Eye (tissue), 1 donor: ENCODE measurements at regions not wholly inside any gene's neighbourhood (a gene's known extent, or its start where the extent isn't known, plus 50 kb on each side); places are given as distances from the start of the nearest gene placed in this dataset.

ENCODE experiments used
- DNase-seq: peaks from one replicate; pipeline ENCODE4 v3.0.0-alpha.2; 2015

DNA sequence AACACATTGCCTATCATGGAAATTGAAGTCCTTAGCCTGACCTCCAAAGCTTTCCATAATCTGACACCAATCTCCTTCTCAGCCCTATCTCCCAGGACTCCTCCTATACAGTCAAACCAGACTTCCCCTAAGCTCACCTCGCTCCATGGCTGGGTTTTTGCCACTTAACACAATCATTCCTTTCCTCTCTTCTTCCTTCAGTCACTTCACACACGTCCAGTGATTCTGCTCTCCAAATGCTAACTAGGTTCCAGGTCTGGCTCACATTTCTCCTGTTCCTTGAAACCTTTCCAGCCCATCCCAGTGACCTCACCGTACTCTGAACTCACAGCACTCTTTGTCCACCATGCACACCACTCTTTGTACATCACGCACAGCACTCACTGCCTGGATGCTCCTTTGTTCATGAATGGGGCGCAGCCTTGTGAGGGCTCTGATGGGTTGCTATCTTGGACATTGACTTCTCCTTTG, 98.4 kb downstream of the GLUL start:
- no peak for DNase-seq

DNA sequence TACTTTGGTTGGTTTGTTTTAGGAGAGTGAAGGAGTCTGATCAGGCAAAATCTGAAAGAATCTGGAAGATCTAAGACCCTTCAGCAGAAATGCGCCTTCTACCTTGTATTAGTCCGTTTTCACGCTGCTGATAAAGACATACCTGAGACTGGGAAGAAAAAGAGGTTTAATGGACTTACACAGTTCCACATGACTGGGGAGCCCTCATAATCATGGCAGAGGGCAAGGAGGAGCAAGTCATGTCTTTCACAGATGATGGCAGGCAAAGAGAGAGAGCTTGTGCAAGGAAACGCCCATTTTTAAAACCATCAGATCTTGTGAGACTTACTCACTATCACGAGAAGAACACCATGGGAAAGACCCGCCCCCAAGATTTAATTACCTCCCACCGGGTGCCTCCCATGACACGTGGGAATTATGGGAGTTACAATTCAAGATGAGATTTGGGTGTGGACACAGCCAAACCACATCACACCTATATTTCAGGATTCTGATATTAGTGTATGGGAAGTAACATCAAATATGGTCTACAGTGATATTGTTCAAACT, 99.3 kb downstream of the GLUL start:
- no peak for DNase-seq

GRCh38 chr1:182291584-182292192, 99.9 kb downstream of the GLUL start:
- no peak for DNase-seq

- no peak for DNase-seq
Observed at GRCh38 chr1:182288749-182289604, 102.6 kb downstream of the GLUL start.

GRCh38 chr1:182286761-182287160, 104.8 kb downstream of the GLUL start:
- DNase-seq, result no peak

DNA sequence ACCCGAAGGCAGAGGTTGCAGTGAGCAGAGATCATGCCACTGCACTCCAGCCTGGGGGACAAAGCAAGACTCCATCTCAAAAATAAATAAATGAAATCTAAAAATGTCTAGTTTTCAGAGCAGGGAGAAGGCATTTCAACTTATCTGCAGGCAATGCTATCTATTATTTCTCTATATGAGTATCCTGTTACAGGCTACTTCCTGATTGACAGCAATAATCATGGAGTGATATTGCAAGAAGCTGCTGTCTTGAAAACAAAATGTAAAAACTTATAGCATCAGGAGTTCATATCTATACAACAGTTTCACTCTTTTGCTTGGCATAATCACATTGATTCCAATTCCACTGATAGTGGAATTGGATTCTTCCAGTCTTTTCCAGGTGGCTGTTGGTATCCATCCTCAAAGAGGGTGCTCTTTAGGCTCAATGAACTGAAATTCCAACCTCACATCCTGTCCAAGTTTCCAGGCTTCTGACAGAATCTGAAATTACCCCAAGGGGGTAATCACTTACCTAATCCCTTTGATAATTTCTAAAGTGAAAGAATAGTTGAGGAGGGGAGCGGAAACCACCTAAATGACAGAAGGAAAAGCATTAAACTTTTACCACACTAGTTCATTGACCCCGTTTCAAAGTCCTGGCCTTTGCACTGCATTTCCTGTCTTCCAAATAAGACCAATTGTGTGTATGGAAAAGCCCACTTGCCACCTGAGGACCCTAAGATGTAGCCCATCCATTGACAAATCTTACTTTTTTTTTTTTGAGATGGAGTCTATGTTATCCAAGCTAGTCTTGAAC, 107.6 kb downstream of the GLUL start:
- no peak for DNase-seq

DNA sequence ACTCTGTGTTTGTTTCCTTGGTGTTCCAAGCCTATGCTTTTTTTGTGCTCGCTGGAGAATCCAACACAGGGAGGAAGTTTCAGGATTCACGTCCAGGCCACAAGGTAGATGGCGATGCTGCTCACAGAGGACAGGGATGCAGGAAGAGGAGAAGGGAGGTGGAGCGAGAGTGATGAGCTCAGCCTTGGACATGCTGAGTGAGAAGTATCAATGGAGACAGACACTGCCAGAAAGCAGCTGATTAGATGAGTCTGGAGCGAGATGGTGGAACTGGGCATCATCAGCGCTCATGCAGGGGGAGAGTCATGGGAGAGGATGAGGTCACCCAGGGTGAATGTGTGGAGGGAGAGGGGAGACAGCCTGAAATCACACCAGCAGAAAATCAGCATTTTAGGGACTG, 110.0 kb downstream of the GLUL start:
- DNase-seq, result peak; percentile 72

GRCh38 chr1:182280504-182280900, 111.1 kb downstream of the GLUL start:
- DNase-seq, result peak; percentile 79

- DNase-seq, result peak; percentile 95
Observed at GRCh38 chr1:182279724-182280503, 111.7 kb downstream of the GLUL start.

GRCh38 chr1:182279302-182279701, 112.3 kb downstream of the GLUL start:
- no peak for DNase-seq

- peak; percentile 41 for DNase-seq
Observed at GRCh38 chr1:182278144-182279054, 113.2 kb downstream of the GLUL start.

- no peak for DNase-seq
Observed at GRCh38 chr1:182275271-182275670, 116.3 kb downstream of the GLUL start.

DNA sequence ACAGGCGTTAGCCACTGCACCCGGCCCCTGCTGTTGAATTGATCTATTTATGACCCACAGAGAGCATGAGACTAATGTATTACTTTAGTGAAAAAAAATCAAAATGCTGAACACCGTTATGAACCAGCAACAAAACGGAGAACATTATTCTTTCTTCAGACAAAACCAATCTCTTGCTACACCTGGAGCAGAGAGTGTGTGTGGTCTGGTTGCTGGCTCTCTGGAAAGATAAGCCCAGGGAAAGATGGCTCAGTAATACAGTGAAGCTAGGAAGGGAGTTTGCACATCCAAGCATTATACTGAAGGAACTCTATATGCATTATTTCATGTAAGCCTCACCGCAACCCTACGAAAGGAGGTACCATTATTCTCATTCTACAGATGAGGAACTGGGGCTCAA, 117.0 kb downstream of the GLUL start:
- no peak for DNase-seq

DNA sequence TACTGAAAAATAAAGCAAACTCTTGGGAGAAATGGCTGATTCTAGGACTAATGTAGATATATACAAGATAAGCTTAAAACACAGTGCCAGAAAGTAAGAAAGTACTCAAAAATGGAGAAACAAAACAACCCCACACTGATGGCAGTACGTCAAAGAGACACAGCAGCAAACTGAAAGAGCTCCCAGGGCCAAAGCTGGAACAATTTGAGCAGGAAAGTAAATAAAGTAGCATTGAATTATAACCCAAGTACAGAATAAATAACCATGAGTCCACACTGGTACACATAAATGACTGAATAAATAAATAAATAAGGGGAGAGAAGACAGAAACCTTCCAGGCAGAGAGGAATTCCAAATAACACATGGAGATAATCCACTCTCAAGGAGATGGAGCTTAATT, 120.9 kb downstream of the GLUL start:
- no peak for DNase-seq

DNA sequence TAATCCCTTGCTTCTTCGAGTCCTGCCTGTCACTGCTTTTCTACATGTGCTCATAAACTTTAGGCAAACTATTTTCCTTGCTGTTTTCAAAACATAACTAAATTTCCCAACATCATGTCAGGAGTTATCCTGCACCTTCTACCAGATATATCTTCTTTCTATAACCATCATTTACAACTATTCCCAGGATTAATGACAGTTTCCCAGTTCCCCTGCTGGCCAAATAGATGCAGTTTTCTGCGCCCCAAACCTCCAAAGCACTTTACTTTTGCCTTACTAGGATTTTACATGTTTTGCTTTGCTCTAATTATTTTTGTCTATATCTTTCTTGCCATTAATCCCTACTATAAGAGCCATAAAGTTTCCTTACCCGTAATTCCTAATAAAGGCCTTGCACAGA, 122.5 kb downstream of the GLUL start:
- DNase-seq, result no peak

GRCh38 chr1:182268669-182269068, 122.9 kb downstream of the GLUL start:
- DNase-seq, result no peak

DNA sequence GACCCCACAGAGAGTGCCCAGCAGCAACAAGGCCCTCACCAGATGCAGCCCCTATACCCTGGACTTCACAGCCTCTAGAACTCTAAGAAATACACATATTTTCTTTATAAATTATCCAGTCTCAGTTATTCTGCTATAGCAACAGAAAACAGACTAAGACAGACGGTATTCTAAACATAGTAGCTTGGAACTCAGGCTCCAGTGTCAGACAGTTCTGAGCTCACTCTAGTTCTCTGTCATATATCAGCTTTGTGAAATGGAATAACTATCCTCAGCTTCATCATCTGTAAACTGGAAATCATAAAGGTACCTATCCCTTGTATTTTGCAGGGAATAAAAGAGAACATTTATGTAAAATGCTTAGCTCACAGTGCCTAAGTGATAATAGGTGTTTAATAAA, 127.4 kb downstream of the GLUL start:
- no peak for DNase-seq

DNA sequence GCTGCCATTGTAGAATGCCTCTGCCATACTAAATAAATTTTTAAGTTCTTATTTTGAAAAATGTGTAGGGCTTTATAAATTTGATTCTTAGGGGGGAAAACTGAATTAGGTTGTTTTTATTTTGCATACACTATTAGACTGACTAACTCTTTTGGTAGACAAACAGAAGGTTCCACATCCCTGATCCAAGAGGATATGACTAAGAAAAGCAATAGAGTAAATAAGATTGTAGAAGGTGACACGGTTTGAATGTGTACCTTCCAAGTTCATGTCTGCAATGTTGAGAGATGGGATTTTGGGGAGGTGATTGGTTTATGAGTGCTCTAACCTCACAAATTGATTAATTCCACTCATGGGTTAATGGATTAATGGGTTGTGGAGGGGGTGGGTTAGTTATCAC, 127.9 kb downstream of the GLUL start:
- DNase-seq, result no peak

DNA sequence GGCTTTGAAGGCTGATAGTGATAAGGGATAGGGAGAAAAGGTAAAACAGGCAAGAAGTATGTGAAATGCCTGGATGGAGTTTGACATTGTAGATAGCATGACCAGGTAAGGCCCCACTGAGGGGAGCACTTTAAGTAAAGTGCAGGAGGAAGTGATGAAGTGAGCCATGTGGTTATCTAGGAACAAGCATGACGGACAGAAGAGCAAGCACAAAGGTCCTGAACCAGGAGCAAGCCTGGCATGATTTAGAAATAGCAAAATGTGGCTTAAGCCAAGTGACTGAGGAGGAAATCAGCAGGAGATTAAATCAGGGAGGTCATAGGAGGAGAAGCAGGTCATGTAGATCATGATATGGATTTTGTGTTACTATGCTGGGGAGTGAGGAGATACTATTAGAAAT, 129.2 kb downstream of the GLUL start:
- no peak for DNase-seq

GRCh38 chr1:182261655-182262054, 129.9 kb downstream of the GLUL start:
- no peak for DNase-seq

DNA sequence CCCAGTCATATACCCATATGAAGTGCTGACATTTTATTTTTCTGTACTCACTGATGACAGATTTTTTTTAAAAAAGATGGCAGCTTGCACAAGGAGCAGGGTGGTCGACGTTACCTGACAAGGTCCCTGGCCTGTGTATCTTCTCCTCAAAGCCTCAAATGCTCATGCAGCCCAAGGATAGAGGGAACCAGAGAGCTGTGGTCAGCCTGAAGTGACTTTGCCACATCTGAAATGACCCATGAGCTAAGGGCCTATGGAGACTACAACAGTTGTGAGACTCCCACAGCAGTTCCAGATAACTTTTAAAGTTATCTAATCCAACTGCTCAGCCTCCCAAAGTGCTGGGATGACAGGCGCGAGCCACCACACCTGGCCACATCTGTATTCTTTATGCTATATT, 131.1 kb downstream of the GLUL start:
- DNase-seq, result no peak
